ENCODE measurements at regions not wholly inside any gene's neighbourhood (a gene's known extent, or its start where the extent isn't known, plus 50 kb on each side); places are given as distances from the start of the nearest gene placed in this dataset.

DNA sequence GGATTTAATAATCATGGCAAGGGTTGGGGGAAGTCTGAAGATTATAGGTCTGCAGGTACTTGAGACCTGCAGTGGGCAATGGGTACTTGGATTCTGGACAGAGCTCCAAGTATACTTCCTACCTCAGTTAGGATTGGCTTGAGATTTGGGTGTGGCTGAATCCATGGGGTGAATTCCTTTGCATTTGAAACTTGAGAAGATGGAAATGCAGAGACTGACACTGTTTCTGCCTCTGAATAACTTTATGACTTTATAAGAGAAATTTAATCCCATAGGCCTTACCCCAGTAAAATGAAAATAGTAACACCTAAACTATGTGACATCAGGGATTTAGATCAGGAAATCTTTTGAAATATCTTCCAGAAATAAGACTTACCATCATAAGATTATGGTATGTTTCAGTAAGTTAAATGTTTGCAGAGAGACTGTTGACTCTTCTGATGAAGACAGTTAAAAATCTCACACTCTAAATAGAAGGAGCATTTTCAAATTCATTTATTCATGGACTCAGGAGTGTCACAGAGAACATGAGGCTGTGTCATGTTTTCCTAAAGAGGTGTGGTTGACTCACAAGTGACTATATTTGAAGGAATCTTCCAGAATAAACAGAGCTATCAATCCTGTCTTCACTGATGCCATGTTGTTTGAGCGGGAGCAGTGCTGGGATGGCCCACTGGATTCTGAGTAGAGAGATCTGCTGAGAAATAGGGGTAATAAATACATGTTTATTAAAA lies 513.5 kb upstream of the NR3C2 start:
- H3K9me3 ChIP-seq: no peaks in the 10 kb centered on the region
- no peak overlapping the region for H3K4me3 ChIP-seq
- H3K27me3 ChIP-seq: no peaks in the 10 kb centered on the region
- no peaks in the 10 kb centered on the region for H3K36me3 ChIP-seq
- H3K4me1 ChIP-seq (ENCODE audit: insufficient read depth): no peaks in the 10 kb centered on the region
- TF ChIP-seq EP300 (IDR thresholded peaks at IDR 0.05): no peak
- TF ChIP-seq, protein P1, sequence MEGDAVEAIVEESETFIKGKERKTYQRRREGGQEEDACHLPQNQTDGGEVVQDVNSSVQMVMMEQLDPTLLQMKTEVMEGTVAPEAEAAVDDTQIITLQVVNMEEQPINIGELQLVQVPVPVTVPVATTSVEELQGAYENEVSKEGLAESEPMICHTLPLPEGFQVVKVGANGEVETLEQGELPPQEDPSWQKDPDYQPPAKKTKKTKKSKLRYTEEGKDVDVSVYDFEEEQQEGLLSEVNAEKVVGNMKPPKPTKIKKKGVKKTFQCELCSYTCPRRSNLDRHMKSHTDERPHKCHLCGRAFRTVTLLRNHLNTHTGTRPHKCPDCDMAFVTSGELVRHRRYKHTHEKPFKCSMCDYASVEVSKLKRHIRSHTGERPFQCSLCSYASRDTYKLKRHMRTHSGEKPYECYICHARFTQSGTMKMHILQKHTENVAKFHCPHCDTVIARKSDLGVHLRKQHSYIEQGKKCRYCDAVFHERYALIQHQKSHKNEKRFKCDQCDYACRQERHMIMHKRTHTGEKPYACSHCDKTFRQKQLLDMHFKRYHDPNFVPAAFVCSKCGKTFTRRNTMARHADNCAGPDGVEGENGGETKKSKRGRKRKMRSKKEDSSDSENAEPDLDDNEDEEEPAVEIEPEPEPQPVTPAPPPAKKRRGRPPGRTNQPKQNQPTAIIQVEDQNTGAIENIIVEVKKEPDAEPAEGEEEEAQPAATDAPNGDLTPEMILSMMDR (IDR thresholded peaks at IDR 0.05): no peak
- TF ChIP-seq POLR2A (IDR thresholded peaks at IDR 0.05): no peak
- DNase-seq: no peak
- intact Hi-C loops (cut with DNase I): no loop called here
- H3K27ac ChIP-seq: no peak overlapping the region
- WGBS, 3 donors: 93 to 100% (median 97%) methylated on average over 1 of the region's 1 CpG

DNA sequence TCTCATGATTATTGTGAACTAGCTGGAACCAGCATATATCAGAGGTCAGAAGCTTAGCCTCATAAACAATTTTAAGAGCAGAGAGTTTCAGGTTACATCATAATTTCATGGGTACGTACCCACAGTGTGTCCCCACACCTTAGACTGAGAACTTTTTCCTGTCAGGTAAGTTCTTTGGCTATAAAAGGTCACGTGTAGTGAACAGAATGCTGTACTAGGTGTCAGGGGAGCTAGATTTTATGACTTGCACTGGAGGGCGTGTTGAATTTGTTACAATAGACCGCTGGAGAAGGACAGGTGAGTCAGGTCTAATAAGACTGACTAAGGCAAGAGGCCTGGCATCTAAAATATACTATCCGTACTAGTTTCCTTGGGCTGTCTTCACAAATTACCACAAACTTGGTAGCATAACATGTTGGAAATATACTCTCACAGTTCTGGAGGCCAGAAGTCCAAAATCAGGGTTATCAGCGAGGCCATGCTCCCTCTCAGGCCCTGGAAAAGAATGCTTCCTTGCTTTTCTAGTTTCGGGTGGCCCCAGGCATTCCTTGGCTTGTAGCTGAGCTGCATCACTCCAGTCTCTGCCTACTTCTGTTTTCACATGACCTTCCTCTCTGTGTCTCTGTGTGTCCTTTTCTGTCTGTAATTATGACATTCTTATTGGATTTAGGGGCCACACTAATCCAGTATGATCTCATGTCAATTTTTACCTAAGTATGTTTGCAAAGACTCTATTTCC lies 512.0 kb upstream of the NR3C2 start:
- intact Hi-C loops (cut with DNase I): no loop called here
- Histone ChIP-seq H3K4me1 (ENCODE audit: insufficient read depth) (no peaks in the 10 kb centered on the region), H3K27me3 (no peaks in the 10 kb centered on the region), H3K9me3 (no peaks in the 10 kb centered on the region), H3K4me3 (no peak overlapping the region), H3K36me3 (no peaks in the 10 kb centered on the region), H3K27ac (no peak overlapping the region)
- no peak for DNase-seq
- 88 to 92% (median 88%) methylated on average over 7 of the region's 7 CpGs for WGBS, 3 donors
- no peak for TF ChIP-seq EP300 (IDR thresholded peaks at IDR 0.05)
- no peak for TF ChIP-seq POLR2A (IDR thresholded peaks at IDR 0.05)
- TF ChIP-seq, protein P1 (IDR thresholded peaks at IDR 0.05): no peak

DNA sequence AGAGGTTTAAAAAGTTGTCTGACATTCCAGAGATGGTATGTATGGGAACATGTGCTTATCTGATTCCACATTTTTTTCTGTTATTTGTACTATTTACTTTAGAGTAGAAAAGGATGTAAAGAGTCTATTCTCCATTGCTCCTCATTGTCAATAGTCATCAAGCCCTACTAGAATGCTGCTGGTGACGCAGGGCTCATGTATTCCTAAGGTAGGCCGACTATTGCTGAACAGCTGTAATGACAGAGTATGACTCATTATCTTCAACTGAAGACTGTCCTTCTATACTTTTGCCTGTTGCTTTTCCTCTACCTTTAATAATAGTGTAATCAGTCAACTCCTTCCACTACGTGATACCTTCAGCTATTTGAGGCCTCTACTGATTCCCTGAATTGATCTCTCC lies 509.1 kb upstream of the NR3C2 start:
- no peak for DNase-seq
- H3K4me3 ChIP-seq: no peak overlapping the region
- H3K9me3 ChIP-seq: no peaks in the 10 kb centered on the region
- H3K27ac ChIP-seq: no peak overlapping the region
- no peaks in the 10 kb centered on the region for H3K4me1 ChIP-seq (ENCODE audit: insufficient read depth)
- intact Hi-C loops (cut with DNase I): no loop called here
- no peaks in the 10 kb centered on the region for H3K36me3 ChIP-seq
- no peaks in the 10 kb centered on the region for H3K27me3 ChIP-seq
- WGBS, 3 donors: 63 to 96% (median 93%) methylated on average over 3 of the region's 3 CpGs
- TF ChIP-seq, protein P1 (IDR thresholded peaks at IDR 0.05): no peak

DNA sequence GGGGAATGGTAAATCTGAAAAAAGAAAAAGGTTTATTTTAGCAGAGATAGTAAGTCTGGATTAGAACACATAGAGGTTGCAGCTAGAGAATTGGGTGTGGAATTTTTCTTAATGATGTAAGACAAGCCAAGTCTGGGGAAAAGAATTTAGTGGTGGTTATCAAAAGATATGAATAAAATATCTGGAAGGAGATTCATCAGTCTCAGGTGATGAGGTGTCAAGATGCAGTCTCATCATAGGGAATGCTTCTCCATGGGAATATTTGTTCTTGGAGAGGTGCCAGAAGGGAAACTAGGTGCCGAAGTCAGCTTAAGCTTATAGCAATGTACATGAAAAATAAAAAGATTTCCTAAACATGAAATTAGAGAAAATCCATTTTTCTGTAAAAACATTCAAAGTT lies 504.1 kb upstream of the NR3C2 start:
- 88 to 91% (median 91%) methylated on average over 1 of the region's 1 CpG for WGBS, 3 donors
- no peak for DNase-seq
- H3K9me3 ChIP-seq: no peaks in the 10 kb centered on the region
- no peaks in the 10 kb centered on the region for H3K36me3 ChIP-seq
- no peaks in the 10 kb centered on the region for H3K4me1 ChIP-seq (ENCODE audit: insufficient read depth)
- no peak for TF ChIP-seq EP300 (IDR thresholded peaks at IDR 0.05)
- TF ChIP-seq, protein P1 (IDR thresholded peaks at IDR 0.05): no peak
- TF ChIP-seq POLR2A (IDR thresholded peaks at IDR 0.05): no peak
- no peak overlapping the region for H3K4me3 ChIP-seq
- intact Hi-C loops (cut with DNase I): no loop called here
- no peaks in the 10 kb centered on the region for H3K27me3 ChIP-seq
- no peak overlapping the region for H3K27ac ChIP-seq
